Immature natural killer cell (primary cell): ENCODE measurements at regions not wholly inside any gene's neighbourhood (a gene's known extent, or its start where the extent isn't known, plus 50 kb on each side); places are given as distances from the start of the nearest gene placed in this dataset.

ENCODE experiments used
- DNase-seq, 3 donors: peaks; one replicate each; pipeline ENCODE4 v3.0.0; 2022; ENCODE audit warnings: mixed read lengths in 1 of 3
- H3K27ac Mint-ChIP-seq, 6 donors: one replicate each; pipeline ENCODE4 v1.8.0; 2020; ENCODE audit warnings: mixed read lengths in 6 of 6, mild to moderate bottlenecking in 5 of 6, inconsistent platforms in 4 of 6, moderate library complexity in 3 of 6
- H3K27me3 Mint-ChIP-seq, 3 donors: one replicate each; pipeline ENCODE4 v1.8.0; 2020 to 2021; ENCODE audit warnings: low read depth in 3 of 3, mild to moderate bottlenecking in 3 of 3, mixed read lengths in 3 of 3, moderate library complexity in 3 of 3, inconsistent platforms in 1 of 3
- H3K36me3 Mint-ChIP-seq, 3 donors: one replicate each; pipeline ENCODE4 v1.8.0; 2020; ENCODE audit warnings: mixed read lengths in 3 of 3, inconsistent platforms in 2 of 3, mild to moderate bottlenecking in 2 of 3
- H3K4me1 Mint-ChIP-seq, 2 donors: one replicate each; pipeline ENCODE4 v1.8.0; 2020; ENCODE audit warnings: inconsistent platforms in 2 of 2, mild to moderate bottlenecking in 2 of 2, mixed read lengths in 2 of 2, moderate library complexity in 1 of 2
- H3K4me3 Mint-ChIP-seq, 5 donors: one replicate each; pipeline ENCODE4 v1.8.0; 2020; ENCODE audit warnings: mild to moderate bottlenecking in 5 of 5, mixed read lengths in 5 of 5, inconsistent platforms in 3 of 5, moderate library complexity in 3 of 5
- H3K9me3 Mint-ChIP-seq, 6 donors: one replicate each; pipeline ENCODE4 v1.8.0; 2020; ENCODE audit warnings: mild to moderate bottlenecking in 6 of 6, mixed read lengths in 6 of 6, inconsistent platforms in 4 of 6, moderate library complexity in 3 of 6

GRCh38 chr11:104765401-104766095 lies 132.7 kb downstream of the CASP12 start:
- Mint-ChIP-seq H3K9me3 (peaks cover 0 to 2% (median 0%) of the 10 kb centered on the region in 6 donors), H3K36me3 (peaks cover 0 to 8% (median 5%) of the 10 kb centered on the region in 3 donors), H3K27ac (no peak overlapping the region), H3K4me3 (no peak overlapping the region), H3K27me3 (peaks cover 1 to 6% (median 5%) of the 10 kb centered on the region in 3 donors), H3K4me1 (peaks cover 11 to 18% of the 10 kb centered on the region in 2 donors)
- no peak for DNase-seq

- Mint-ChIP-seq H3K9me3 (peaks cover 2 to 9% (median 7%) of the 10 kb centered on the region in 6 donors), H3K27me3 (peaks cover 1 to 6% (median 5%) of the 10 kb centered on the region in 3 donors), H3K4me1 (peaks cover 11 to 18% of the 10 kb centered on the region in 2 donors), H3K4me3 (peak overlapping the region in 1 of 5 donors; percentile 34), H3K27ac (peak overlapping the region in 2 of 6 donors; percentile 1 to 12), H3K36me3 (peaks cover 7 to 15% (median 12%) of the 10 kb centered on the region in 3 donors)
- no peak for DNase-seq
These were observed 133.6 kb downstream of the CASP12 start for GRCh38 chr11:104764710-104765045.

- Mint-ChIP-seq H3K4me1 (peaks cover 11 to 18% of the 10 kb centered on the region in 2 donors), H3K27me3 (peaks cover 1 to 6% (median 5%) of the 10 kb centered on the region in 3 donors), H3K36me3 (peaks cover 13 to 21% (median 18%) of the 10 kb centered on the region in 3 donors), H3K4me3 (peak overlapping the region in 1 of 5 donors; percentile 34), H3K9me3 (peaks cover 6 to 14% (median 12%) of the 10 kb centered on the region in 6 donors), H3K27ac (peak overlapping the region in 2 of 6 donors; percentile 1 to 10)
- no peak for DNase-seq
These were observed 134.1 kb downstream of the CASP12 start for GRCh38 chr11:104763930-104764709.

GRCh38 chr11:104761511-104761910 lies 136.7 kb downstream of the CASP12 start:
- peaks cover 14 to 24% (median 22%) of the 10 kb centered on the region in 3 donors for H3K36me3 Mint-ChIP-seq
- H3K27ac Mint-ChIP-seq = no peak overlapping the region

GRCh38 chr11:104759464-104759863 lies 138.8 kb downstream of the CASP12 start:
- H3K27ac Mint-ChIP-seq = no peak overlapping the region
- H3K27me3 Mint-ChIP-seq = peaks cover 1 to 6% (median 5%) of the 10 kb centered on the region in 3 donors
- H3K4me3 Mint-ChIP-seq = no peak overlapping the region
- H3K4me1 Mint-ChIP-seq = peaks cover 6 to 11% of the 10 kb centered on the region in 2 donors
- H3K9me3 Mint-ChIP-seq = peaks cover 6 to 19% (median 14%) of the 10 kb centered on the region in 6 donors
- no peak for DNase-seq
- H3K36me3 Mint-ChIP-seq = peaks cover 14 to 24% (median 22%) of the 10 kb centered on the region in 3 donors

More at GRCh38 chr11:104761511-104761910, 136.7 kb downstream of the CASP12 start:
- Mint-ChIP-seq H3K9me3 (peaks cover 6 to 19% (median 14%) of the 10 kb centered on the region in 6 donors), H3K4me3 (no peak overlapping the region), H3K27me3 (peaks cover 0 to 6% (median 5%) of the 10 kb centered on the region in 3 donors), H3K4me1 (peaks cover 11 to 18% of the 10 kb centered on the region in 2 donors)
- DNase-seq = no peak

GRCh38 chr11:104738918-104739317 lies 159.3 kb downstream of the CASP12 start:
- DNase-seq = no peak
- Mint-ChIP-seq H3K36me3 (peaks cover 0 to 4% (median 0%) of the 10 kb centered on the region in 3 donors), H3K27ac (no peak overlapping the region), H3K9me3 (no peaks in the 10 kb centered on the region), H3K27me3 (peaks cover 0 to under 1% (median 0%) of the 10 kb centered on the region in 3 donors), H3K4me3 (no peak overlapping the region), H3K4me1 (peaks cover 5 to 14% of the 10 kb centered on the region in 2 donors)

GRCh38 chr11:104738208-104738607 lies 160.1 kb downstream of the CASP12 start:
- no peak overlapping the region for H3K27ac Mint-ChIP-seq
- H3K27me3 Mint-ChIP-seq = peaks cover 0 to 2% (median 0%) of the 10 kb centered on the region in 3 donors
- H3K36me3 Mint-ChIP-seq = peaks cover 0 to 4% (median 0%) of the 10 kb centered on the region in 3 donors
- H3K9me3 Mint-ChIP-seq = no peaks in the 10 kb centered on the region
- H3K4me3 Mint-ChIP-seq = no peak overlapping the region
- DNase-seq = no peak
- peaks cover 5 to 14% of the 10 kb centered on the region in 2 donors for H3K4me1 Mint-ChIP-seq

- H3K4me1 Mint-ChIP-seq = peaks cover 13 to 26% of the 10 kb centered on the region in 2 donors
- H3K27ac Mint-ChIP-seq = peak overlapping the region in 2 of 6 donors; percentile 1 to 10
- peaks cover 0 to 2% (median 0%) of the 10 kb centered on the region in 3 donors for H3K27me3 Mint-ChIP-seq
- H3K9me3 Mint-ChIP-seq = no peaks in the 10 kb centered on the region
- peak in 2 of 3 donors; percentile 15 to 19 for DNase-seq
- H3K4me3 Mint-ChIP-seq = peak overlapping the region in 2 of 5 donors; percentile 1 to 9
- H3K36me3 Mint-ChIP-seq = peaks cover 0 to 4% (median 0%) of the 10 kb centered on the region in 3 donors
These were observed 161.8 kb downstream of the CASP12 start for GRCh38 chr11:104736502-104736901.

- DNase-seq = no peak
- peaks cover 0 to 2% (median 0%) of the 10 kb centered on the region in 3 donors for H3K27me3 Mint-ChIP-seq
- peaks cover 0 to 4% (median 0%) of the 10 kb centered on the region in 3 donors for H3K36me3 Mint-ChIP-seq
- H3K27ac Mint-ChIP-seq = no peak overlapping the region
- H3K9me3 Mint-ChIP-seq = no peaks in the 10 kb centered on the region
- H3K4me3 Mint-ChIP-seq = no peak overlapping the region
- H3K4me1 Mint-ChIP-seq = peaks cover 13 to 26% of the 10 kb centered on the region in 2 donors
These were observed 163.3 kb downstream of the CASP12 start for GRCh38 chr11:104734998-104735397.

GRCh38 chr11:104731890-104732289 lies 166.4 kb downstream of the CASP12 start:
- Mint-ChIP-seq H3K4me1 (peaks cover 15 to 32% of the 10 kb centered on the region in 2 donors), H3K27me3 (peaks cover 0 to 2% (median 0%) of the 10 kb centered on the region in 3 donors), H3K36me3 (no peaks in the 10 kb centered on the region), H3K4me3 (no peak overlapping the region), H3K27ac (peak overlapping the region in 2 of 6 donors; percentile 51 to 74), H3K9me3 (peaks cover 0 to 3% (median 0%) of the 10 kb centered on the region in 6 donors)
- DNase-seq = no peak

GRCh38 chr11:104728927-104729326 lies 169.3 kb downstream of the CASP12 start:
- no peak for DNase-seq
- Mint-ChIP-seq H3K9me3 (peaks cover 0 to 3% (median 0%) of the 10 kb centered on the region in 6 donors), H3K4me1 (peaks cover 9 to 18% of the 10 kb centered on the region in 2 donors), H3K27me3 (peaks cover 0 to 2% (median 0%) of the 10 kb centered on the region in 3 donors), H3K27ac (no peak overlapping the region), H3K4me3 (no peak overlapping the region), H3K36me3 (peaks cover 0 to 3% (median 0%) of the 10 kb centered on the region in 3 donors)

- H3K36me3 Mint-ChIP-seq = peaks cover 5 to 7% (median 6%) of the 10 kb centered on the region in 3 donors
- DNase-seq = no peak
- H3K27me3 Mint-ChIP-seq = no peaks in the 10 kb centered on the region
- H3K4me3 Mint-ChIP-seq = no peak overlapping the region
- H3K9me3 Mint-ChIP-seq = peaks cover 0 to 8% (median 2%) of the 10 kb centered on the region in 6 donors
- peaks cover 9 to 18% of the 10 kb centered on the region in 2 donors for H3K4me1 Mint-ChIP-seq
- H3K27ac Mint-ChIP-seq = no peak overlapping the region
These were observed 170.5 kb downstream of the CASP12 start for GRCh38 chr11:104727768-104728167.

- peaks cover 0 to 9% (median 2%) of the 10 kb centered on the region in 6 donors for H3K9me3 Mint-ChIP-seq
These were observed 171.2 kb downstream of the CASP12 start for GRCh38 chr11:104727095-104727494.

More at GRCh38 chr11:104727095-104727494, 171.2 kb downstream of the CASP12 start:
- H3K36me3 Mint-ChIP-seq = peaks cover 6 to 7% (median 7%) of the 10 kb centered on the region in 3 donors
- H3K27ac Mint-ChIP-seq = no peak overlapping the region
- H3K4me1 Mint-ChIP-seq = peaks cover 6 to 12% of the 10 kb centered on the region in 2 donors
- H3K27me3 Mint-ChIP-seq = no peaks in the 10 kb centered on the region
- no peak for DNase-seq
- no peak overlapping the region for H3K4me3 Mint-ChIP-seq
